ENCODE measurements at regions not wholly inside any gene's neighbourhood (a gene's known extent, or its start where the extent isn't known, plus 50 kb on each side); places are given as distances from the start of the nearest gene placed in this dataset. TPM values are rescaled to one million over a fixed set of nuclear protein-coding genes. Genes with fewer than 3 reads are reported as not detected.

- TF ChIP-seq ZNF512B (CRISPR knock-in tag; IDR thresholded peaks at IDR 0.05; ENCODE audit: borderline replicate concordance) (no peak), SP1 (IDR thresholded peaks at IDR 0.05) (no peak), SP1 (CRISPR knock-in tag; IDR thresholded peaks at IDR 0.05) (no peak), LCORL (IDR thresholded peaks at IDR 0.05) (no peak), LCORL (CRISPR knock-in tag; IDR thresholded peaks at IDR 0.05) (0 out of 2 replicates have a peak, but pooled peaks have one; percentile 45), ETV5 (CRISPR knock-in tag; IDR thresholded peaks at IDR 0.05; ENCODE audit: borderline replicate concordance) (peak; percentile 40; the same call in 1 of the 2 replicates), SOX13 (IDR thresholded peaks at IDR 0.05) (no peak), SOX13 (CRISPR knock-in tag; conservative IDR thresholded peaks at IDR 0.05 in 1 of 2, IDR thresholded peaks at IDR 0.05 in 1 of 2) (no peak), GTF2F1 (IDR thresholded peaks at IDR 0.05; ENCODE audit: low read length) (no peak), ETV6 (CRISPR knock-in tag; conservative IDR thresholded peaks at IDR 0.05) (no peak)
These were observed 50.7 kb upstream of the HNRNPA3 start (continued) for GRCh38 chr2:177161741-177162460.

MicroRNA genes in the stretch of these regions (microRNA counts, 767-probe panel; counts per million panel counts)
- microRNA hsa-miR-1246, result not detected

Small RNAs in the stretch of these regions (microRNA-seq; reads per million reads assigned to microRNA genes)
- gene MIR1246, result not detected

Small RNAs in the stretch of these regions (small RNA-seq; reads per million reads assigned to genes)
- 0 reads per million in 3 experiments for gene RNA5SP112 (ENCODE audit: insufficient read depth in 2 of 3, insufficient read length in 3 of 3, low read depth in 2 of 3, low replicate concordance in 1 of 3)
- gene RNU6-187P (ENCODE audit: insufficient read depth in 2 of 3, insufficient read length in 3 of 3, low read depth in 2 of 3, low replicate concordance in 1 of 3), result 0 reads per million in 3 experiments
- 0 reads per million in 3 experiments for gene RNU6ATAC14P (ENCODE audit: insufficient read depth in 2 of 3, insufficient read length in 3 of 3, low read depth in 2 of 3, low replicate concordance in 1 of 3)

Measured in HepG2 (cell line).